Keratinocyte (primary cell): ENCODE measurements at regions not wholly inside any gene's neighbourhood (a gene's known extent, or its start where the extent isn't known, plus 50 kb on each side); places are given as distances from the start of the nearest gene placed in this dataset.

Experiments
- EZH2 ChIP-seq: IDR thresholded peaks from one replicate; pipeline ENCODE4 v1.6.1; 2012; ENCODE audit warnings: inconsistent platforms, mild to moderate bottlenecking, low read length, moderate library complexity
- TF ChIP-seq, protein P1 (sequence below), 3 experiments: IDR thresholded peaks in 1 of 3; conservative IDR thresholded peaks in 1 of 3; optimal IDR thresholded peaks in 1 of 3; 2 replicates in 2 of 3; 3 replicates in 1 of 3; pipeline versions ENCODE3 to v1.5.1; 2011; ENCODE audit warnings: low read length in 3 of 3, mild to moderate bottlenecking in 3 of 3, moderate library complexity in 2 of 3, control low read depth in 1 of 3, inconsistent platforms in 1 of 3; ENCODE audit not compliant: insufficient read depth in 2 of 3; ENCODE audit errors: extremely low read depth in 1 of 3

DNA sequence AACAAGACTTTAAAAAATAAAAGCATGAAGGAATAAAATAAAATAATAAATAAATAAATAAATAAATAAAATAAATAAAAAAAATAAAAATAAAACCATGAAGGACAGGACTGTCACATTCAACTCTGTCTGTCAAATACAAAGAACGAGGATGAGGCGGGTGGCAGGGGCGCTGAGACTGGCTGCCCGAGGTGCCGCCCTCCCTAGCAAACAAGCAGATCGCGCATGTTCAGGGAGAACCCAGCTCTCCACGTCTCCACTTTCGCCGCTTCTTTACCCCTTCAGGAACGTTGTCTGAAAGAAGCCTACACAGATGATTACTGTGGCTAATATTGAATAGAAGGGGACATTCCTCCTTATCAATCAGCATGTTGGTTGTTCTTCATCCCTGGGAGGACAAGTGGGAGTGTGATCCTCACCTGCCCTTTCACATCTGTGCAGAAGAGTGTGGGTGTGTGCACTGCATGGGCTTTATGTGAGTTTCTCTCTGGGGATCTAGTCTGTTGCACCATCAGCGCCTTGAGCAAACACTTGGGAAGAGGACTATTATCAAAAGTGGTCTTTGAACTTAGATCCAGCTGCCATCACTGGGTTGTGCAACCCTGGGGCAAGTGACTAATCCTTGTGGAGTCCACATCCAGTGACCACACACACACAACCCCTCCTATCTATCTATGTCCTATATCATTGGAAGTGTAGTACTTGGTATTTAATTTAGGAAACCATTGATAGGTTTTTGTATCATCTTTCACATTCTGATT is 399.2 kb downstream of the IRX2 start:
- TF ChIP-seq, protein P1, sequence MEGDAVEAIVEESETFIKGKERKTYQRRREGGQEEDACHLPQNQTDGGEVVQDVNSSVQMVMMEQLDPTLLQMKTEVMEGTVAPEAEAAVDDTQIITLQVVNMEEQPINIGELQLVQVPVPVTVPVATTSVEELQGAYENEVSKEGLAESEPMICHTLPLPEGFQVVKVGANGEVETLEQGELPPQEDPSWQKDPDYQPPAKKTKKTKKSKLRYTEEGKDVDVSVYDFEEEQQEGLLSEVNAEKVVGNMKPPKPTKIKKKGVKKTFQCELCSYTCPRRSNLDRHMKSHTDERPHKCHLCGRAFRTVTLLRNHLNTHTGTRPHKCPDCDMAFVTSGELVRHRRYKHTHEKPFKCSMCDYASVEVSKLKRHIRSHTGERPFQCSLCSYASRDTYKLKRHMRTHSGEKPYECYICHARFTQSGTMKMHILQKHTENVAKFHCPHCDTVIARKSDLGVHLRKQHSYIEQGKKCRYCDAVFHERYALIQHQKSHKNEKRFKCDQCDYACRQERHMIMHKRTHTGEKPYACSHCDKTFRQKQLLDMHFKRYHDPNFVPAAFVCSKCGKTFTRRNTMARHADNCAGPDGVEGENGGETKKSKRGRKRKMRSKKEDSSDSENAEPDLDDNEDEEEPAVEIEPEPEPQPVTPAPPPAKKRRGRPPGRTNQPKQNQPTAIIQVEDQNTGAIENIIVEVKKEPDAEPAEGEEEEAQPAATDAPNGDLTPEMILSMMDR (optimal IDR thresholded peaks at IDR 0.05 in 1 of 3, IDR thresholded peaks at IDR 0.05 in 1 of 3, conservative IDR thresholded peaks at IDR 0.05 in 1 of 3; ENCODE audit: extremely low read depth in 1 of 3, insufficient read depth in 2 of 3, low read length in 3 of 3) = no peak
- no peak for TF ChIP-seq EZH2
